GM18517 (cell line): ENCODE measurements at regions not wholly inside any gene's neighbourhood (a gene's known extent, or its start where the extent isn't known, plus 50 kb on each side); places are given as distances from the start of the nearest gene placed in this dataset.

Experiments used
- ATAC-seq: cut with Tn5 transposase; IDR thresholded peaks from one replicate; pipeline ENCODE4 v1.9.1; 2021; ENCODE audit warnings: mild to moderate bottlenecking, moderate library complexity; ENCODE audit not compliant: unreplicated experiment

DNA sequence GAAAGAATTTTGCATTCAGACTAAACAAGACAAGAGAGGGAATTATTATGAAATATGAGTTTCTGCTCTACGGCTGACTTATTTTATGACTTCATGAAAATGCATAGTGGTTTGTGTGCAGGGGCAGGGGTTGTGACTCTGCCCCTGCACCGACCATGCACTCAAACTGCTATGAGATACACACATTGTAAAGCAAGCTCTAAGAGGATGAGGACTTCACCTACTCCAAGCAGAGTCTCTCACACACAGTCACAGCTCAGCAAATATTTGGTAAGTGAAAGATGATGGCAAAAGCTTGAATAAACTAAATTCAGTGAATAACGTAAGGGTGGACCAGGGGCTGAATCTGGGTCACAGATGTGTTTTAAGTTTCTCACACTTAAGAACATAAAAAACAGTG is 542.9 kb downstream of the PRELID2 start:
- no peak for ATAC-seq

DNA sequence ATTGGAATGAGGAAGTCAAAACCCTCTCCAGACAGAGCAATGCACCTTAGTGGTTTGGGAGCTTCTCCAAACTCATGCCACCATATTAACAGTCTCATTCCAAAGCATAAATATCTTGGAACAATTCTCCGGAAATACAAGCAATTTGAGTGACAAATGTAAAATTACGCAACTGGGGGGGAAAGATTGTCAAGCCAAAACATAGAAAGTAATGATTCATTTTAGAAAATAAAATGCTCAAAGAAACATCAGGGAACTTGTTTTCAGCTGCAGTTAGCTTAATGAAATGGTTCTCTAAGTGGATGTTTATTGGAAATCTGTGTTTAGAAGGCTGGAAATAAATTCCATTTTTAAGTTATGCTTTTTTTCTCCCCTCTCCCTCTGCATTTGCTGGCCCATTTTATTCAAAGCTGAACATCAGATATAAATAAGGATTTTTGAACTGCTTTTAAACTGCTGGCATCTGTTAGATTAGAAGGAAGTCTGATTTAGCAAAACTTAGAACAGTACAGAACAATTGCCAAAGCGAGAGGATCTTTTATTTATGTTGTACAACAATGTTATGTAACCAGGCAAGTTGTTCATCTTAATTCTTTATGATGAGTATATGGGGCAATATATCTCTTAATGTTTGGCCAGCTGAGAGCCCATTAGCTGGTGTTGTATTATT is 551.9 kb downstream of the PRELID2 start:
- ATAC-seq, result no peak

DNA sequence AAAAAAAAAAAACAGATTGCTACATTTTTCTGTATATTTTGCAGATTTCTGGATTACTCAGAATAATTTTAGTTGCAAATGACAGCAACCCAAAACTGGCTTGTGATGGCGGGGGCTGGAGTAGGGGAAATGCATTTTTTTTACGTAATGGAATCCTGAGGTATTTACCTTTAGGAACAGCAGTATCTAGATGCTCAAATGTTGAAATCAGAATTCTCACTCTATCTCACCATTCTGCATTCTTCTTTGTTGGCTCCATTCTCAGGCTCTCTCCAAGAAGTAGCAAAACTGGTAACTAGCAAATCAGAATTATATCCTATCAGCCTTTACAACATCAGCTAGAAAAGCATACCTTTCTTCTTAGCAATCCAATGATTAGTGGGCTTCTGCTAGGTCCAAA is 554.3 kb downstream of the PRELID2 start:
- no peak for ATAC-seq

DNA sequence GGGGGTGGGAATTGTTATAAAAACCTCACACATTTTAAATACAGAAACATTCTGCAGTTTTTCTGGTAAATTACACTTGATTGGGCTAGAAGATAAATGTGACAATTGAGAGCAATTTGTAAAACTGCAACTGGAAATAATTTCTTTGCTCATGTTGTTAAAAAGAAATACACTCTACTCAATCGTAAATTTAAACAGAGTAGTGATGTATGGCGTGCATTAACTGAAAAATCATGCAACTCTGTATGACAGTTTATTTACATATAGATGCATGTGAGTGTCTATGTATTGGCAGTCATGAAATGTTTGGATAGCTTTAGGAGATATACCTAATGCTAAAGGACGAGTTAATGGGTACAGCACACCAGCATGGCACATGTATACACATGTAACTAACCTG is 554.9 kb downstream of the PRELID2 start:
- no peak for ATAC-seq

DNA sequence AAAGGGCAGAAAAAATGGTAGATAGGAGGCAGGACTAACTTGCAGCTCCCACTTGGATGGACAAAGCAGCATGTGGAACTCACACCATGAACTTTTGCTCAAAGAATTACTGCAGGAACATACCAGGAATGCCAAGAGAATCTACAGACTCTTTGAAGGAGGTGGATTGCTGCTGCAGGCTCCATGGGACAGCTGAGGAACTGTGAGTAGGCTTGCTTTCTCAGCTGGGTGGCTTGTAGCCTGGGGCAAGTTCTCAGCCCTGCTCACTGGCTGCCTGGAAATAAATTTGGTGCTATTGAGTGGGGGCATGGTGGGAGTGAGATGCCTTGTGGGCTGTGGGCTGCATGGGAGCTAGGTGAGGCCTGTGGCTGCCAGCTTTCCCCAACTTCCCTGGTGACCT is 574.5 kb downstream of the PRELID2 start:
- no peak for ATAC-seq

DNA sequence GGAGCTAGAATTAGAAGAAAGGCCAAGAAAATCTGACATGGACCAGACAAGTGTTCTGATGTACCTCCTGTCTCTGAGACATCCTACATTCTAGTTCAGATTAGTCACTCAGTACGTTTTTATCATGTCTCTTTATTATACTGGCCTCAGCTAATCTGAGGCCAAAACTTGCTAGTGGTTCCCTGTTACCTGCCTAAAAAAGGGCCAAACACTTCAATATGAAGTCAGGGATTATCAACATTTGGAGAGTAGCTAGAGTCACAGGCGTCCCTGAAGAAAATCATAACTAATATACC is 587.4 kb downstream of the PRELID2 start:
- no peak for ATAC-seq

DNA sequence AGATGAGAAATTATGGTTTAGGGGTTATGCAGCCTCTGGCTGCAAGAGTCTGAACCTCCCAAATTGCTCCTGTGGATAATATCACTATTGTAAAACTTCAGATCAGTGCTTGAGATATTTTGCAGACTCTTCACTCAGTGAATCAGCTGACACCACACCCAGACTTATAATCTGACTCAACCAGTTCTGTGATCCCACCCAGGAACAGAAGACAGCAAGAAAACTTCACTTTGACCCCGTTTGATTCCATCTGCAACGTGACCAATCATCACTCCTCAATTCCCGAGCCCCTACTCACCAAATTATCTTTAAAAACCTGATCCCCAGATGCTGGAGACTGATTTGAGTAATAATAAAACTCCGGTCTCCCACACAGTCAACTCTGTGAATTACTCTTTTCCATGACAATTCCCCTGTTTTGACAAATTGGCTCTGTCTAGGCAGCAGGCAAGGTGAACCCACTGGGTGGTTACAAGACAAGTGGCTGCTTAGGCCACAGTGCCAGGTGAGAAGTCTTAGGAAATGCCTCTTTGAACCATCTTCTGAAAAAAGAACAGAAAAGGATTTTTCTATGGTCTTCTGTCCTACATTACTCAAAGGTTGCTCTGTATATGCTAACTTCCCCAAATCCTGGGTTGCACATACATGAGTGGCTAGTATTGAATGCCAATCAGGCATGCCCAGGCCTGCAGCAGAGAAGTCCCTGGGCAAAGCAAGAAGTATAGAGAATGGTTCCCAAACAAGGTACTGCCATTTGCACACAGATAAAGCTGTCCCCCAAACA is 588.0 kb downstream of the PRELID2 start:
- ATAC-seq, result no peak

DNA sequence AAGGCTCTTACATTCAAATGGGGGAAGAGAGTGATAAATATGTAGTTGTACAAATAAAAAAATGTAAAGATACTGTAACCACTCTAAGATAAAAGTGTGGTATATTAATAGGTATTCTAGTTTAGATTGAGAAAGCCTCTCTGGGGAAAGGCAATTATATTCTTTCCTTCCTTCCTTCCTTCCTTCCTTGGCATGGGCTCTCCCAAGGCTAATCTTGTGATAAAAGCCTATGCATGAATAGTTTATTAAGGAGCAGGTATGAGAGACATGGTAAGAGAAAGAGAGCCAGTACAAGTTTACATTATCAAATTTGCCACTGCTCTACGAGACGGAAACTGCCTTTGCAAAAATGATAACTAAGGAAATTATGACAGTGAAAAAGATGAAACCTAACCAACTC is 588.8 kb downstream of the PRELID2 start:
- no peak for ATAC-seq

DNA sequence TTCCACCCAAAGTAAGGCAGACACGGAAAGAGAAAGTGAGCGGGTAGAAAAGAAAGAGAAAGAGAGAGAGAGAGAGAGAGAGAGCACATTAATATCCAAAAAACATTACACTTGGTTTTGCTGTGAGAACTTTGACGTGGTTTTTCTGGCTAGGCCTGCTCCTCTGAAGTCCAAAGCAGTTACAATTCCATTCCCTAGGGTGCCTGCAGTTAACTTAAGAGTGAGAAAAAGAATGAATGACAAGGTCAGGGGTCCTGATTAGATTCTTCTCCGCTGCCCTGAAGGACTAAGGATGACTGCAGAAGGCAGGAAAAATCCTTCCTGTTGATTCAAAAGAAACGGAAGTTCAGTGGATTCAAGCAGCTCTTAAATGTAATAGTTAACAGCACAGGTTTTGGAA is 589.8 kb downstream of the PRELID2 start:
- no peak for ATAC-seq

DNA sequence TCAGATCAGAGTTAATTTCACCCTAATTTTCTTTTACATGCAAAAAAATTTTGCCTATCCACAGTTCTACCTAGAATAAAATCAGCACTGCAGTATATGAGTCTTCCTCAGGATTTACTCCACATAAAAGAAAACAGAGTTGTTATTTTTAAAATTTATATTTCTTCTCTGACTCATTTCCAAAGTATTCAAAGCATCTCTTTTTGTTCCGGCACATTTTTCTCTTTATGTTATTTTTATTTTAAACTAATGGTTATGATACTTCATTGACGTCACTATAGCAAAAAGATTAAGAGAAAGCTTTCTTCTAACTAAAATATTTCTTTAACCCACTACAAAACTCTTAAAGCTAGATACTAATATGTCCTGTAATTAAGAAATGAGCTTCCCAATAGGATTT is 590.4 kb downstream of the PRELID2 start:
- ATAC-seq, result no peak

DNA sequence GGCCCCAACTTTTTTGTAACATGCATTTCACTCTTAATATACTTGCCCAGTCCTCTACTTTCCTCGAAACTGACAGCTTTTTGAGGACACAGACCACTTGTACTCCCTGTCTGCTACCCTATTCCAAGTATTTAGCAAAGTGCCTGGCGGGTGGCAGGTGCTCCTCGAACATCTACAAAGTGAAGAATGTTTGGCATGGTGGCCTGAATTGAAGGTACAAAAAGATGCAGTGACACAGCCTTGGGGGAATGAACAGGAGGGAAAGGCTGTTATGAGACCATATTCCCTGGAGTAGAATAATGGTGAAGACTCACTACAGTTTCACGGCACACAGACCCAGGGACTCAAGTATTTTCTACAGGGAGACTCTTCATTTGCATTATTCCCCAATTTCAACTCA is 590.9 kb downstream of the PRELID2 start:
- ATAC-seq, result no peak

DNA sequence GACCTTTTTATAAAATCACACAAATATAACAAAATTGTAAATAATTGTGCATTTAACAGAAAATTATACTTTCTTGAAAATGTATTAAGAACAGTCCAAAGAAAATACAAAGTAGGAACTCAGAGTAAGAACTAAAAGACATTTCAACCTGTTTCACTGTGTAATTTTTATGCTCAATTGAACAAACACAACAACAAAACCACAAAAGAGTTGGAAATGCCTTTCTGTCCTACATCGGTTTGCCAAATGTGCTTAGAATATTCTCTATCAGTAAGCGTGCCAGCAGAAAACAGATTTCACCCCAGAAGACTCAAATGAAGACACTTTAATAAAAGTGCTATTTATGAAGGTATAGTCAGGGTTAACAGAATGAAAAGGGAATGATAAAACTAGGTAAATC is 592.1 kb downstream of the PRELID2 start:
- no peak for ATAC-seq

DNA sequence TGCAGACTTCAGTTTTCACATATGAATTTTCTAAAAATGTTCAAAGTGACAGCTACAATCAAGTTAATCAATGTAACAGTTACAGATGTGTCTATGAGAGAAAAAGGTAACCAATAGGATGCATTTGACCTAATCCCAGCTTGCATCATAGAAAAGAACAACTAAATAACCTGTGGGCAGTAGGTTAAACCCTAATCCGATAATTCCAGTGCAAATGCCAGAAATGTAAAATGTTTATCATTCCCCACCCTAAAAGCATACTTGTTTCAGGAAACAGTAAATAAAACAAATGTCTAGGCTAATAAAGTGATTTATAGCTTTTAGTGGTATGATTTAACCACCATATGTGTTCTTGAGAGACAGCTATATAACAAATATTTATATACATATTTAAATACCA is 592.6 kb downstream of the PRELID2 start:
- no peak for ATAC-seq

DNA sequence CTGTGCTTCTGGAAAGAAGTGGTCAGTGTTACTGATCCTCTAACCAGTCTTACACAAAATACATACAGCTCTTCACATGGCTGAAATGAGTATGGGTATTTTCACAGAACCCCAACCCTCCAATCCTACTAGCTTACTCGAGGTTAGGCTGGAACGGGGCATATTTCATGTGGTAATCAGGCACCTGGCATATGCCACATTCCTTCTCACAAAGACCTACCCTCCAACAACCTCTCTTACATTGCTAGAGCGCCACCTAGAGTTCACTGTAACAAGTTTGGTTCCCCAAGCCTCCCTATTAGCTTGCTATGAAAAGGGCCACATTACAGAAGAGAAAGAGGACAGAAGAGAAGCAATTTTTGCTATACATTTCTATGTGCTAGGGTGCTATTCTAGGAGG is 597.3 kb downstream of the PRELID2 start:
- peak; percentile 76 for ATAC-seq

DNA sequence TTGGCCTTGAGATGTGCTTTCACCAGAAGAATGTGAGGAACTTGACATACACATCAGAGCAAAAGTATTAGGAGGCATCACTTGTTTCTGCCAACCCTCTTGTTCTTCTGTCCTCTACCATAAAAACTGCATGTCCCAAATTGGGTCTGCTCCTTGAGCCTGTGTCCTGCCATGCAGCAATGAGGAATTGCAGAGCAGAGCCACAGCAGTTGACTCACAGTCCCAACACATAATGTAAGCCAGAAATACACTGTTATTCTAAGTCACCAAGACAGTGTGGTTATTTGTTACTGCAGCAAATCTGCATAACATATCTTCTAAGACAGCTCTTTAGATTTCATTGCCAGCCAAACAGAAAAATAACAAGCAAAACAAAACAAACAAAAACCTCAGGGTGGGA is 598.2 kb downstream of the PRELID2 start:
- ATAC-seq, result no peak

DNA sequence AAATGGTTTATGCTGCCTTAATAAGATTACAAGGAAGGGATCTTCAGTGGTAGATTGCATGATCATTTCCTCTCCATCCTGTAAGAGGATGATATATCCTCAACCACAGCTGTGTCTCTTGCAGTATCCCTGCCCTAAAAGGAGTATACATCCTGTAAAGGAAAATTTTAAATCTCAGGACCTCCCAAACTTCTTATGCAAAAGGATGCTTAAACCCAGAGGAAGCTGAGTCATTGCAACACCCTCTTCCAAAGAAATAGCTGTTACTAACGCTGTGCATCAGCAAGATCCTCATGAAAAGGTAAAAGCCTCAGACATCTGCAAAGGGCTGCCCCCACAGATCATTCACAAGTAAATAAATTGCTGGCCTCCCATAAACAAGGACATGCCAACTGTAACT is 599.0 kb downstream of the PRELID2 start:
- no peak for ATAC-seq

DNA sequence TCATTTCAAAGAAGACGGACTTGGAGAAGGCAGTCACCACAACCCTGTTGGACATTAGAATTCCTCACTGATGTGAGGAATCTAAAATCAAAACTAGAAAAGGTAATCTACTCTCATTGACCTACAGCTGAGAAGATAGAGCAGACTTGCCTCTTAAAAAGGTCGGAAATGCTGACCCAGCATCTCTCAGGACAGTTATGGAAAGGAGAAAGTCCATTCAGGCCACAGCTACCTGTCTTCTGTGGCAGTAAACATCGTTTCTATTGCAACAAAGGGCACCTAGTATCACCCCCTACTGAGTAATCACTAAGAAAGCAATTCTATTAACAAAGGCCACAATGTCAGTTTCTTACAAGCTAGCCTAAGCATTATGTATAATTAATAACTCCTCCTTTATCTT is 601.7 kb downstream of the PRELID2 start:
- ATAC-seq, result no peak

DNA sequence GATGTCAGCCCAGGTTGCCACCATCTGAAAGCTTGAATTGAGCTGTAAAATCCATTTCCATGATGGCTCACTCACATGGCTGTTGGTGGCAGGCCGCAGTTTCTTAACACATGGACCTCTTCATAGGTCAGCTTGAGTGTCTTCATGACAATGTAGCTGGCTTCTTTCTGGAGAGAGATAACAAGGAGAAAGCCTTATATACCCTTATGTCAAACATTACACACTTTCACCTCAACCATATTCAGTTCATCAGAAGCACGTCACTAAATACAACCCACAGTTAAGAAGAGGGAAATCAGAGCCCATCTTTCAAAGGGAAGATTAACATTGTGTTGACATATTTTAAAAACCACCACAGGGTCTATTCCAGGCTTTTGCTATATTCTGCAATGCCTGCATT is 604.4 kb downstream of the PRELID2 start:
- ATAC-seq, result no peak

DNA sequence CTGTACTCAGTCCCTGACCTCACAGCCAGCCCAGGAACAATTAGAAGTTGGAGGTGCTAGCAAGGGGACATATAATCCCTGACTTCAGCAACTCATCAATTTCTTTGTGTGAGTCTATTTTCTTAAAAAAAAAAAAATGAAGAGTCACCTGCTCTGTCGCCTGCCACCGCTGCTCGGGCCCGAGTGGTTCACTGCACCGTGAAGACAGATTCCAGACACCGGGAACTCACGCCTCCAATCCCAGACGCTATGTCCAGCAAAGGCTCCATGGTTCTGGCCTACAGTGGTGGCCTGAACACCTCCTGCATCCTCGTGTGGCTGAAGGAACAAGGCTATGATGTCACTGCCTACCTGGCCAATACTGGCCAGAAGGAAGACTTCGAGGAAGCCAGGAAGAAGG is 606.6 kb downstream of the PRELID2 start:
- ATAC-seq, result no peak

DNA sequence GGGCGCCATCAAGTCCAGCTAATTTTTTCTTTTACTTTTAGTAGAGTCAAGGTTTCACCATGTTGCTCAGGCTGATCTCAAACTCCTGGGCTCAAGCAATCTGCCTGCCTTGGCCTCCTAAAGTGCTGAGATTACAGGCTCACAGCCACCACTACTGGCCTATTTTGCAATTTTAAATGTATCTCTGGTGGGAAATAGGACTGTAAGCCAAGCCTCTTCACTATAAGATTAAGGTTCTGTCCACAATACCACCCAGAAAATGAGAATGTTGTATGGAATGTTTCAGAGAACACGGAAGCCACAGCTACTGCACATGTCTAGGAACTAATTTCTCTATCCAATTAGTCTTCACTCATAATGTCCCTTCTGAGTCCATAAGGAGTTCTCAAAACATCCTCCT is 607.3 kb downstream of the PRELID2 start:
- ATAC-seq, result no peak

DNA sequence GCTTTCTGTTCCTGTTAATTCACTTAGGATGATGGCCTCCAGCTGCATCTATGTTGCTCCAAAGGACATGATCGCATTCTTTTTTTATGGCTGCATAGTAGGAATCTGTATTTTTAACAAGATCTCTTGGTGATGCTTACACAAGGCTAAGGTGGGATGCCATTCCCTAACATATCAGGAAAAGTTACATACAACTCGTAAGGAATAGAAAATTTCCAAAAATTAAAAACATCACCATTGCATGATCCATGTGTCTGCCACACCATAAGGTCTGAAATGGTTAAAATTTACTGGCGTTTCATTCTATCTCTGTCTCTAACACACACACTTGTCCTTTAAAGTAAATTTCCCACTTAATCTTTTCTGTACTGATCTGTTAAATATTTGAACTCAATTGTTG is 608.4 kb downstream of the PRELID2 start:
- no peak for ATAC-seq

DNA sequence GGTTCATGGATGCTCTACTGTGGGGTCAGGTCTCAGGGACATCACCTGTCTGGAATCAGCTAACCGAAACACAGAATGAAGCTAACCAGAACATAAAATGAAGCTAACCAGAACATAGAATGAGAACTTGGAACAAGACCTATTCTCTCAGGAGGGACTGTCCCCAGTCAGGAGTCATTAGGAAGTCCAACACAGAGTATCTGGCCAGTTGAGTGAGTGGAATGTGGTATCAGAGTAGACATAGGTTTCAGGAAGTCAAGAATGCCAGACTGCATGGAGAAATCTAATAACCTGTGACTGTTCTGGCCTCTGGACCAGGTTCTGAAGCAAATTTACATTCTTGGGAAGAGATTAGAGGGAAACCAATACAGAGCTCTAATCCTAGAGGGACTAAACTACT is 609.6 kb downstream of the PRELID2 start:
- ATAC-seq, result no peak

DNA sequence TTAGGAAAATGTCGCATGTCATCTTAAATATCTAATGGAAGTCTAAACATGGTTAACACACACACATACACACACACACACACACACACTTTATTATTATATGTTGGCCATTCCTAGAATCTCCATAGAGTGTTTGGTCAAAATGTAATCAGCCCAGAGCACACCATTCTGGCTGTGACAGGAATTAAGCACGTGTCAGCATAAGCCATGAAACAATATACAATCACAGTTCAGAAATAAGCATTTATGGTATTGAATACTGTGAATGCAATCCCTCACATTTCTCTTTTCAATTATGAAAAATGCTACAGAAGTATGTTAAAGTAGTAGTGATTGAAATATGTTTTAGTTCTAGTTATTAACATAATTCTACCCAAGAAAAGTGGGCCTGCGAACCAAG is 611.6 kb downstream of the PRELID2 start:
- no peak for ATAC-seq
